ENCODE measurements at regions not wholly inside any gene's neighbourhood (a gene's known extent, or its start where the extent isn't known, plus 50 kb on each side); places are given as distances from the start of the nearest gene placed in this dataset.

DNA sequence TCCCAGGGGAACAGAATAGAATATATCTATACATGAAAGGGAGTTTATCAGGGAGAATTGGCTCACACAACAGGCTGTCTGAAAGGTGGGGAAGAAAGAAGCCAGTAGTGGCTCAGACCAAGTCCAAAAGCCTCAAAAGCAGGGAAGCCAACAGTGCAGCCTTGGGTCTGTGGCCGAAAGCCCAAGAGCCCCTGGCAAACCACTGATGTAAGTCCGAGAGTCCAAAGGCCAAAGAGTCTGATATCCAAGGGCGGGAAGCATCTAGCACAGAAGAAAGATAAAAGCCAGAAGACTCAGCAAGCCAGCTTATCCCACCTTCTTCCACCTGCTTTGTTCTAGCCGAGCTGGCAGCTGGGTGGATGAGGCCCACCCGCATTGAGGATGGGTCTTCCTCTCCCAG, 172.5 kb downstream of the CCDC71L start:
- no peak for FAIRE-seq

DNA sequence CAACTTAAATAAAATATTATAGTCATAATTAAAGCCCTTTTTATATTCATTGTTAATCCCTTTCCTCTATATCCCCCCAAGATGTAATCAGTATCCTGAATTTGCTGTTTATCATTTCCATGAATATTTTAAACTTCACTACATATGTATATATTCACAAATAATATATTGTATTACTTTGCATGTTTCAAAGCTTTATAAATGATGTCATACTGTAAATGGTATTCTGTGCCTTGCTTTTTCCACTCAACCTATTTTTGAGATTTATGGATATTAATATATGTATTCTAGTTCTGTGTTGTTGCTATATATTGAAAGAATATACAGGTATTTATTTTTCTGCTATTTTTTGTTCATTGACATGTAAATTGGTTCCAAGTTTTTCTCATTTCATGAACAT, 173.1 kb downstream of the CCDC71L start:
- DNase-seq (ENCODE audit: insufficient read length, low spot score) (no peak), FAIRE-seq (no peak)
- no peak for TF ChIP-seq CTCF (IDR thresholded peaks at IDR 0.05; ENCODE audit: insufficient read depth, missing control alignments)

More for the DNA sequence above, 172.5 kb downstream of the CCDC71L start:
- no peak for DNase-seq (ENCODE audit: insufficient read length, low spot score)
- TF ChIP-seq CTCF (IDR thresholded peaks at IDR 0.05; ENCODE audit: insufficient read depth, missing control alignments): no peak

DNA sequence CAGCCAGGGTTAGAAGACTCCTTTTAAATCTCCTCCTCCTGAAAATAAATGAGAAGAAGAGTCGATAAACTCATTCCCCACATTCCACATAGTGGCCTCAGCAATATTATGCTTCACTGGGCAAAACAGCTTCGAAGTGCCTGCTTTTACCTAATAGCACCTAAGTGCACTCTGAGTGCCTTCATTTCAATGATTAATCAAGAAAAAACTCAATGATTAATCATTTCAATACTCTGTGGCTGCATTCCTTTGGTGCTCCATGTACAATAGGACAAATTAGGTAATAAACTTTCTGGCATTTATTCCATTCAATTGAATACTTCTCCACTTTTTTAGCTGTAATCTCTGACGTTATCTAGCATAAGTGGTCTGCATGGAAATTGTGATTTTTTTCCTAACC, 174.6 kb downstream of the CCDC71L start:
- TF ChIP-seq CTCF (IDR thresholded peaks at IDR 0.05; ENCODE audit: insufficient read depth, missing control alignments): no peak
- no peak for DNase-seq (ENCODE audit: insufficient read length, low spot score)
- no peak for FAIRE-seq

GRCh38 chr7:106485919-106486318, 175.0 kb downstream of the CCDC71L start:
- no peak for DNase-seq (ENCODE audit: insufficient read length, low spot score)
- FAIRE-seq: no peak
- no peak for TF ChIP-seq CTCF (IDR thresholded peaks at IDR 0.05; ENCODE audit: insufficient read depth, missing control alignments)

- TF ChIP-seq CTCF (IDR thresholded peaks at IDR 0.05; ENCODE audit: insufficient read depth, missing control alignments): no peak
Observed at GRCh38 chr7:106485031-106485551, 175.9 kb downstream of the CCDC71L start.

DNA sequence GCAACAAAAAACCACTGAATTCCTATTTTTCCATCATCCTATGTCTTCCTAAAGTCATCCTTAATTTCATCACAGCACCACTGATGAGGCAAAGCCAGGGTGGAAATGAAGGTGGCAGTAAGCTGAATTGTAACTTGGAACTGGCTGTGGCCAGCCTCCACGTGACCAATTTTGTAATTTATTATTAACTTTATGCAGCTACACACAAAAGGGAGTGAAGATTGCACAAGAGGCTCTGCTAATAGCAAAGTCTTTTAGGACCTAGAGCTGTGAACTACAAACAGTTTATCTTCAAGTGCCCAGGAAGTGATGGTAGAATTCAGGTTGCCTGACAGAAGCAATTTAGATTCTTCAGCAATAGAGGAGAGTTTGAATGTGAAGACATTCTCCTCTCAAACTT, 176.4 kb downstream of the CCDC71L start:
- TF ChIP-seq CTCF (IDR thresholded peaks at IDR 0.05; ENCODE audit: insufficient read depth, missing control alignments): no peak
- DNase-seq (ENCODE audit: insufficient read length, low spot score) (no peak), FAIRE-seq (no peak)

More at GRCh38 chr7:106485031-106485551, 175.9 kb downstream of the CCDC71L start:
- DNase-seq (ENCODE audit: insufficient read length, low spot score) (no peak), FAIRE-seq (no peak)

- DNase-seq (ENCODE audit: insufficient read length, low spot score) (no peak), FAIRE-seq (no peak)
- TF ChIP-seq CTCF (IDR thresholded peaks at IDR 0.05; ENCODE audit: insufficient read depth, missing control alignments): no peak
Observed at GRCh38 chr7:106482091-106482490, 178.9 kb downstream of the CCDC71L start.
